ENCODE measurements at regions not wholly inside any gene's neighbourhood (a gene's known extent, or its start where the extent isn't known, plus 50 kb on each side); places are given as distances from the start of the nearest gene placed in this dataset.

GRCh38 chr4:32436816-32437215 is 1716.6 kb downstream of the PCDH7 start:
- no peak overlapping the region for H3K4me3 Mint-ChIP-seq
- no peak overlapping the region for H3K27ac Mint-ChIP-seq
- H3K36me3 Mint-ChIP-seq = no peaks in the 10 kb centered on the region
- H3K27me3 Mint-ChIP-seq = no peaks in the 10 kb centered on the region
- no peak for DNase-seq
- peaks cover 9% of the 10 kb centered on the region for H3K9me3 Mint-ChIP-seq
- no peaks in the 10 kb centered on the region for H3K4me1 Mint-ChIP-seq

GRCh38 chr4:32440391-32440790 is 1720.2 kb downstream of the PCDH7 start:
- Mint-ChIP-seq H3K27me3 (no peaks in the 10 kb centered on the region), H3K4me3 (no peak overlapping the region), H3K4me1 (no peaks in the 10 kb centered on the region), H3K27ac (no peak overlapping the region), H3K36me3 (no peaks in the 10 kb centered on the region), H3K9me3 (peaks cover 10% of the 10 kb centered on the region)
- no peak for DNase-seq

- Mint-ChIP-seq H3K4me3 (no peak overlapping the region), H3K27ac (no peak overlapping the region), H3K36me3 (no peaks in the 10 kb centered on the region), H3K27me3 (no peaks in the 10 kb centered on the region), H3K4me1 (no peaks in the 10 kb centered on the region), H3K9me3 (peaks cover 4% of the 10 kb centered on the region)
- no peak for DNase-seq
Measured at GRCh38 chr4:32454482-32454881, 1734.3 kb downstream of the PCDH7 start.

DNA sequence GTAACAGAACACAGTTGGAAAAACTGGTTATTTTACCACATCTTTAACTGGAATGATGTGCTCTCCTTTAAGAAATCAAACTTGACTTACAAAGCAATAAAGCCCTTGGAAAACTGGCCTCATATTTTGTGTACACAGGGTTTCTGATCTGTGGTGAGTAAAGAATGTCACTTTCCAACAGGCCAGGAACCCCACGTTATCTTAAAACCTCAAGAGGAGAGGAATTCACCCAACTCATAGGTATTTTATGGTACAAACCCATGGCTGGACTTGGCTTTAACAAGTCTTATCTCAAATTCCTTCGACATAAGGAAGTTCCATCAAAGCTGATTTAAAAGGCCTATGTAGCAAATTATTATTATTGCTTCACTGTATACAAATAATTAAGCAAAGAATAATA is 1735.1 kb downstream of the PCDH7 start:
- Mint-ChIP-seq H3K27ac (no peak overlapping the region), H3K36me3 (no peaks in the 10 kb centered on the region), H3K9me3 (peaks cover 4% of the 10 kb centered on the region), H3K4me1 (no peaks in the 10 kb centered on the region), H3K4me3 (no peak overlapping the region), H3K27me3 (no peaks in the 10 kb centered on the region)
- no peak for DNase-seq

DNA sequence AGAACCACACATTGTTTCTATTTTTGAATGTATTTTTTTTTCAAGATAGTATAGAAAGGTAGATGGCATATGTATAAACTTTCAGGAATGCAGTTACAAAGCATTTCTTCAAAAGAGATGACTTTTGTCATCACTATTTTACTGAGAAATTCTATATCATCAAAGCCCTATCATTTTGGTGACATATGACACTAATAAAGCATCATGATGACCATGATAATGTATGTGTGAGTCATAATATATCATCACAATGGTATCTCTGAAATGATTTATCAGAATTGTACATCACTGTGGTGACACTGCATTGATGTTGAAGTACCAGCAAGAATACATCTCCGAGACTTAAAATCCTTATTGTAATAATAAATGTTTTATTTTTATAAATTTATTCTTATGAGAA is 1740.8 kb downstream of the PCDH7 start:
- Mint-ChIP-seq H3K27ac (no peak overlapping the region), H3K4me1 (no peaks in the 10 kb centered on the region), H3K27me3 (no peaks in the 10 kb centered on the region), H3K36me3 (no peaks in the 10 kb centered on the region), H3K9me3 (peaks cover 2% of the 10 kb centered on the region), H3K4me3 (no peak overlapping the region)
- DNase-seq = no peak

GRCh38 chr4:32462944-32463343 is 1742.8 kb downstream of the PCDH7 start:
- Mint-ChIP-seq H3K36me3 (no peaks in the 10 kb centered on the region), H3K4me1 (no peaks in the 10 kb centered on the region), H3K4me3 (no peak overlapping the region), H3K9me3 (no peaks in the 10 kb centered on the region), H3K27me3 (no peaks in the 10 kb centered on the region), H3K27ac (no peak overlapping the region)
- no peak for DNase-seq

GRCh38 chr4:32470087-32470585 is 1750.0 kb downstream of the PCDH7 start:
- Mint-ChIP-seq H3K36me3 (no peaks in the 10 kb centered on the region), H3K9me3 (peaks cover 5% of the 10 kb centered on the region), H3K4me3 (no peak overlapping the region), H3K4me1 (no peaks in the 10 kb centered on the region), H3K27me3 (no peaks in the 10 kb centered on the region), H3K27ac (no peak overlapping the region)
- no peak for DNase-seq

GRCh38 chr4:32472918-32473317 is 1752.7 kb downstream of the PCDH7 start:
- Mint-ChIP-seq H3K4me3 (no peak overlapping the region), H3K4me1 (no peaks in the 10 kb centered on the region), H3K27me3 (no peaks in the 10 kb centered on the region), H3K27ac (no peak overlapping the region), H3K9me3 (peaks cover 6% of the 10 kb centered on the region), H3K36me3 (no peaks in the 10 kb centered on the region)
- no peak for DNase-seq

DNA sequence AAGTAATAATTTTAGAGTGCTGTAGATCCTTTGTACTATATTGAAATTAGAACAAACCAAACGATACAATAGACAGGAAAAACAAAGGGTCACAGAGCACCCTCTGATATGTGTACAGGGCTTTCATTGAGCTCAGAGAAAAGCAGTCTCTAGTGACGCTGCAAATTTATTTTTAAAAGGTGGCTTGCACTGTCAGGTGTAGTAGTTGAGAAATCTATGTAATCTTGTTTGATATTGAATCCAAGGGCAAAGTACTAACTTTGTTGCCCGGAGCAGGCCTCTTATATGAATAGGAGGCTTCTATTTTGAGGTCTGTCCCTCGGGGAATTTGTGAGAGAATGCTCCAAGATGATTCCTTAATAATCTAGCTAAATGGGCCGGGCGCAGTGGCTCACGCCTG is 1755.5 kb downstream of the PCDH7 start:
- Mint-ChIP-seq H3K9me3 (peaks cover 9% of the 10 kb centered on the region), H3K27ac (no peak overlapping the region), H3K4me1 (no peaks in the 10 kb centered on the region), H3K36me3 (no peaks in the 10 kb centered on the region), H3K4me3 (no peak overlapping the region), H3K27me3 (no peaks in the 10 kb centered on the region)
- no peak for DNase-seq

DNA sequence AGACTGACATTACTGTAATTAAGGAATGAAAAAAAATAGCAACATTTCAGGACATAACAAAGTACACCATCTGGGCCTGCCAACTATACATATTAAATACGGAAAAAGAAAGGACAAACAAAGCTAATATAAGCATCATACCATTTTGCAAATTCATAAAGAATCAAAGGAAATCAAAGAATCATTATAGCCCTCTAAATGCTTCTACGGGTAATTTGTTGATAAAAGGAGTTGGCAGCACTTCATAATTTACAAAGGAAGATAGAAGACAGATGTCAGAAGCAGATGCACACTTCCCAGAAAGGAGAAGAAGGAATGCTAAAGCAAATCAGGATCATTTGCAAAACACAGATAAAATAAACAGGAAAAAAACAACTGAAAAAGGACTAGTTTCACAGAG is 1757.3 kb downstream of the PCDH7 start:
- Mint-ChIP-seq H3K4me3 (no peak overlapping the region), H3K27ac (no peak overlapping the region), H3K4me1 (no peaks in the 10 kb centered on the region), H3K9me3 (peaks cover 10% of the 10 kb centered on the region), H3K36me3 (no peaks in the 10 kb centered on the region), H3K27me3 (no peaks in the 10 kb centered on the region)
- no peak for DNase-seq

DNA sequence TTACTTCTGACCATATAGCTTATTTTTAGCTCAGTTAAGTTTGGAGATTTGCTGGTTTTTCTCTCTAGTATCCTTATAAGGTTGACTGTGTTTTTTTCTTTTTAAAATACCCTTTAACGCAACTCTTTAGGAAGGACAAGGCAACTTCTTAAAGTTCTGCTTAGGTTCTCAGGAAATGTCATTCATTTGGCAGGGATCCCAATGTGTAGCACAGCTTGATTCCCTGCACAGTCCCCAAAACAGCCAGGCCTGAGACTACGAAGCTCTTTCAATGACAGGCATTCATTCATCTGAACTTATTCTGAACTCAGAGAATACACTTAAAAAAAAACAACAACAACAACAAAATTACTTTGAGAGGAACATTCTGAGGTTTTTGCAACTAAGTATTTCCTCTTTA is 1765.8 kb downstream of the PCDH7 start:
- no peak overlapping the region for H3K4me3 Mint-ChIP-seq
- DNase-seq = no peak
- no peaks in the 10 kb centered on the region for H3K27me3 Mint-ChIP-seq
- no peaks in the 10 kb centered on the region for H3K4me1 Mint-ChIP-seq
- no peaks in the 10 kb centered on the region for H3K36me3 Mint-ChIP-seq
- H3K9me3 Mint-ChIP-seq = peaks cover 5% of the 10 kb centered on the region
- H3K27ac Mint-ChIP-seq = no peak overlapping the region

DNA sequence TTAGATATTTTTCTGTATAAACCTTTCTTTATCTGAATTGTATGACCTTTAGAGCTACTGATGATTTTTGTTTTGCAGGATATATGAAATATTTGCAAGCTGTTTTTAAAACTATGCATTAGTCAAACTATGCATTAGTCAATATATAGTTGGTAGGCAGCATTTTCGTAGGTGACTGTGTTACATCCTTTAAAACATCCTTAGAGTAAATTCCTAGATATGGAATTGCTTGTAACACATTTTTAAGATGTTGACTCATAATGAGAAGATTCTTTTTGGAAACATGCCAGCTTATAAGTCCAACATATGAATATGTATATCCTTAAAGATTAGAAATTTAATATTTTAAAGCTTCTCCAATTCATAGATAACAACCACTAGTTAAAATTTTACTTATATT is 1768.5 kb downstream of the PCDH7 start:
- Mint-ChIP-seq H3K27me3 (no peaks in the 10 kb centered on the region), H3K4me3 (no peak overlapping the region), H3K36me3 (no peaks in the 10 kb centered on the region), H3K27ac (no peak overlapping the region), H3K4me1 (no peaks in the 10 kb centered on the region), H3K9me3 (peaks cover 3% of the 10 kb centered on the region)
- DNase-seq = no peak

GRCh38 chr4:32499171-32499570 is 1779.0 kb downstream of the PCDH7 start:
- peaks cover 3% of the 10 kb centered on the region for H3K9me3 Mint-ChIP-seq
- no peaks in the 10 kb centered on the region for H3K4me1 Mint-ChIP-seq
- no peak overlapping the region for H3K4me3 Mint-ChIP-seq
- H3K36me3 Mint-ChIP-seq = no peaks in the 10 kb centered on the region
- no peak overlapping the region for H3K27ac Mint-ChIP-seq
- H3K27me3 Mint-ChIP-seq = no peaks in the 10 kb centered on the region
- DNase-seq = no peak

DNA sequence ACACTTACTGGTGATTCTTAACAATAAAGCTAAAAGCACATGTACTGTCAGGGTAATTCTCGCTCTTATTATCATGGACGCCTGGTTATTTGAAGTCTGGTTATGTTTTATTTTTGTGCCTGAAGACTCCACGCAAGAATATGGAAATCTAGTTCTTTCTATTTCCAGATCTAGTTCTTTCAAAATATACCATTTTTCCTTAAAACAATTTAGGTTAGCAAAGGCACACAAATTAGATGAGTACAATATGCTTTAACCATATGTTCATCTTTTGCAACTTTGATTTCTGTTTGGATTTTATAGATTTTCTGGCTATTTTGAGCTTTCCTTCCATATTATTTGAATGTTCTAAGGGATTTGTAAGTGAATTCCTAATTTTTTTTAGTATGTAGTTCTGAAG is 1783.1 kb downstream of the PCDH7 start:
- no peaks in the 10 kb centered on the region for H3K36me3 Mint-ChIP-seq
- H3K4me3 Mint-ChIP-seq = no peak overlapping the region
- H3K27me3 Mint-ChIP-seq = no peaks in the 10 kb centered on the region
- no peak for DNase-seq
- no peak overlapping the region for H3K27ac Mint-ChIP-seq
- H3K9me3 Mint-ChIP-seq = peaks cover 5% of the 10 kb centered on the region
- H3K4me1 Mint-ChIP-seq = no peaks in the 10 kb centered on the region

GRCh38 chr4:32506067-32506466 is 1785.9 kb downstream of the PCDH7 start:
- peaks cover 3% of the 10 kb centered on the region for H3K9me3 Mint-ChIP-seq
- H3K4me1 Mint-ChIP-seq = no peaks in the 10 kb centered on the region
- no peak overlapping the region for H3K4me3 Mint-ChIP-seq
- DNase-seq = no peak
- H3K27ac Mint-ChIP-seq = no peak overlapping the region
- H3K27me3 Mint-ChIP-seq = no peaks in the 10 kb centered on the region
- no peaks in the 10 kb centered on the region for H3K36me3 Mint-ChIP-seq

DNA sequence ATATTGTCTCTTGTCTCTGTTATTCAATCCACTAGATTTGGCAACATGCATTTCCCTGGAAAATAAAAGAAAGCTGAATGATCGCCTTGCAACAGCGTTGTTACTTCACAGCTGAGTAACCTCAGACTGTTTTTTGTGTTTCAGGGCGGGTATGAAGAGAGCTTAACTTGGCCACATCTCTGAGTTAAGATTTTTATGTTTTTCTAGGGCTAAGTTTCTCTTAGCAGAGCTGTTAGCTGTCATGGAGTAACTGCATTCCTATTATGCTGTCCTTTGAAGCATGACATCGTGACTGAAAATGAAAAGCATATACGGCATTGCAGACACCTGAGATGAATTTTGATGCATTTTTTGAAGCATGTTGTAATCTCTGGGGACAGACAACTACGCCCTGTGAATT is 1798.9 kb downstream of the PCDH7 start:
- no peaks in the 10 kb centered on the region for H3K4me1 Mint-ChIP-seq
- no peak overlapping the region for H3K4me3 Mint-ChIP-seq

GRCh38 chr4:32525420-32525819 is 1805.3 kb downstream of the PCDH7 start:
- H3K4me3 Mint-ChIP-seq = no peak overlapping the region
- no peak for DNase-seq
- no peaks in the 10 kb centered on the region for H3K36me3 Mint-ChIP-seq
- H3K4me1 Mint-ChIP-seq = no peaks in the 10 kb centered on the region
- no peaks in the 10 kb centered on the region for H3K27me3 Mint-ChIP-seq
- H3K27ac Mint-ChIP-seq = no peak overlapping the region
- peaks cover 4% of the 10 kb centered on the region for H3K9me3 Mint-ChIP-seq

More for the DNA sequence above, 1798.9 kb downstream of the PCDH7 start:
- peaks cover 6% of the 10 kb centered on the region for H3K9me3 Mint-ChIP-seq
- H3K36me3 Mint-ChIP-seq = no peaks in the 10 kb centered on the region
- DNase-seq = no peak
- H3K27ac Mint-ChIP-seq = no peak overlapping the region
- no peaks in the 10 kb centered on the region for H3K27me3 Mint-ChIP-seq
